Breast epithelium (tissue), 3 donors: ENCODE measurements at regions not wholly inside any gene's neighbourhood (a gene's known extent, or its start where the extent isn't known, plus 50 kb on each side); places are given as distances from the start of the nearest gene placed in this dataset.

Source experiments
- CTCF ChIP-seq, 3 donors: fragments of 450-650 bp; IDR thresholded peaks; one replicate each; pipeline ENCODE4 v1.5.1; 2016 to 2017; ENCODE audit warnings: antibody characterized with exemption in 3 of 3, mild to moderate bottlenecking in 3 of 3, moderate library complexity in 3 of 3
- POLR2A ChIP-seq: fragments of 450-650 bp; IDR thresholded peaks from one replicate; pipeline ENCODE4 v1.6.1; 2016; ENCODE audit warnings: antibody characterized with exemption, mild to moderate bottlenecking, moderate library complexity
- POLR2AphosphoS5 ChIP-seq, 3 donors: sonication (generic); formaldehyde crosslinking; IDR thresholded peaks; one replicate each; pipeline ENCODE4 v1.6.1; 2017; ENCODE audit warnings: antibody characterized with exemption in 3 of 3

DNA sequence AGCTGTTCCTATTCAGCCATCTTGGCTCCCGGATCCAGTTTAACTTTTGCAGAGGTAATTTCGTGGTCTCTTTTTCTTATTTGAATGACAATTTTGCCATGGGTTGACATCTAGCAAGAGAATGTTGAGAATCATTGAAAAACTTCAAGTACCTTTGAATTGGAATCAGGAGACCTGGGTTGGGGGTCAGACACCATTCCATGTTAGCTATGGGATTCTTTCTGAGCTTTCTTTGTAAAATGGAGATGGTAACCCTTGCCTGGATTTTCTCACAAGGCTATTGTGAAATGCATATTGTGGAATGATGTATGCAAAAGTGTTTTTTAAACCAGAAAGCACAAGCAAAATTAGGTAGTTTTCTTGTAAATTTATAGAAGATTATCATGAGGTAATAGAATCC, 79.1 kb upstream of the HAND2 start:
- no peak for TF ChIP-seq CTCF (IDR thresholded peaks at IDR 0.05)
- TF ChIP-seq POLR2A: no peak
- TF ChIP-seq POLR2AphosphoS5 (IDR thresholded peaks at IDR 0.05): no peak
